Coronary artery (tissue), 2 donors: ENCODE measurements at regions not wholly inside any gene's neighbourhood (a gene's known extent, or its start where the extent isn't known, plus 50 kb on each side); places are given as distances from the start of the nearest gene placed in this dataset.

Experiments used
- DNase-seq: peaks from one replicate; pipeline ENCODE4 v3.0.0-alpha.2; 2017; ENCODE audit warnings: low spot score
- H3K27ac ChIP-seq, 2 donors: fragments of 200-600 bp; sonication (generic); one replicate each; pipeline ENCODE4 v1.5.1; 2016 to 2019
- H3K4me3 ChIP-seq: fragments of 200-600 bp; sonication (generic); 2 replicates; pipeline ENCODE4 v1.5.1; 2016; ENCODE audit warnings: mild to moderate bottlenecking, moderate library complexity
- TF ChIP-seq, protein P1 (sequence below): fragments of 200-600 bp; sonication (generic); IDR thresholded peaks from one replicate; pipeline ENCODE4 v1.5.1; 2019; ENCODE audit warnings: antibody characterized with exemption

DNA sequence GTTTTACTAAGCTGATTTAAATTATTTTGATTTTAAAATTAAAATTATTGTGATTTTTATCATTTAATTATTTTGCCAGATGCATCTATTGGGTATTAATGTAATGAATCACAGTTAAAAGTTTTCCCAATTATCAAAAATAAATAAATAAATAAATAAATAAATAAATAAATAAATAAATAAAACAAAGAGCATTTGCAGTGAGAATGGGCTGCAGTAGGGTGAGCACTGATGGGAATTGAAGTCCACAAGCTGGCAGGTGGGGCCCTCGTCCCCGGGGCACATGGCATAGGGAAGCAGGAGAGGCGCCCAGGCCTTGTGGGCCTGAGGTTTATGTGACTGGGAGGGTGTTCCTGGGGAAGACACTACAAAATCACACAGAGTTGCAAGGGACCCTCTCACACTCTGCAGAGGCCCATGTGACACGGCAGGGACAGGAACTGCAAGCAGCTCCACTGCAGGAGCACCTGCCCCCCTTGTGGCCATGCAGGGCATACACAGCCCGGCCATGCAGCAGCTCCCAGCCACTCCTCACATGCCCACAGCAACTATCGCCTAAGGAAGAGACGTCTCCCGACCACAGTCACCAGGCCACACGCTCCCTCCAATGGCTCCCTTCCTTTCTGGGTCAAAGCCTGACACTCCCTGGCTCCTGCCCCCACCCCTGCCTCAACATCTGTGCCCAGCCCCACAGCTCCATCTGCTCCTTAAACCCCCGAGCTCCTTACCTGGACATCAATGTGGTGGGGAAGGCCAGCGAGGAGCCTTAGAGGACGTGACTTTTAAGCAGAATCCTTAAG is 256.3 kb upstream of the SFSWAP start:
- TF ChIP-seq, protein P1, sequence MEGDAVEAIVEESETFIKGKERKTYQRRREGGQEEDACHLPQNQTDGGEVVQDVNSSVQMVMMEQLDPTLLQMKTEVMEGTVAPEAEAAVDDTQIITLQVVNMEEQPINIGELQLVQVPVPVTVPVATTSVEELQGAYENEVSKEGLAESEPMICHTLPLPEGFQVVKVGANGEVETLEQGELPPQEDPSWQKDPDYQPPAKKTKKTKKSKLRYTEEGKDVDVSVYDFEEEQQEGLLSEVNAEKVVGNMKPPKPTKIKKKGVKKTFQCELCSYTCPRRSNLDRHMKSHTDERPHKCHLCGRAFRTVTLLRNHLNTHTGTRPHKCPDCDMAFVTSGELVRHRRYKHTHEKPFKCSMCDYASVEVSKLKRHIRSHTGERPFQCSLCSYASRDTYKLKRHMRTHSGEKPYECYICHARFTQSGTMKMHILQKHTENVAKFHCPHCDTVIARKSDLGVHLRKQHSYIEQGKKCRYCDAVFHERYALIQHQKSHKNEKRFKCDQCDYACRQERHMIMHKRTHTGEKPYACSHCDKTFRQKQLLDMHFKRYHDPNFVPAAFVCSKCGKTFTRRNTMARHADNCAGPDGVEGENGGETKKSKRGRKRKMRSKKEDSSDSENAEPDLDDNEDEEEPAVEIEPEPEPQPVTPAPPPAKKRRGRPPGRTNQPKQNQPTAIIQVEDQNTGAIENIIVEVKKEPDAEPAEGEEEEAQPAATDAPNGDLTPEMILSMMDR = no peak
- DNase-seq = no peak
- H3K27ac ChIP-seq = no peak overlapping the region
- H3K4me3 ChIP-seq = no peak overlapping the region

DNA sequence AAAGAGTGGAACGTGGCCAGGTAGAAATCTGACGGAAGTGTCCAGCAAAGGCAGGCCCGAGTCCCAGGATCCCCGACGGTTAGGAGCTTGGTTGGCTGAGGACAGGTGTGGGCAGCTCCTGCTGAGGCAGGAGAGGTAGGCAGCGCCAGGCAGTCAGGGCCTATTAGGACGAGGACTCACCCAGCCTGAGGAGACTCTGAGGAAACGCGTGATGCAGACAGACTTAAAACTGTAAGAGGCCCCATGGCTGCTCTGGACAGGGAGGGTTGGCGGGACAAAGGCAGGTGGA is 255.7 kb upstream of the SFSWAP start:
- TF ChIP-seq, protein P1 = no peak
- H3K27ac ChIP-seq = no peak overlapping the region
- DNase-seq = no peak
- H3K4me3 ChIP-seq = no peak overlapping the region

DNA sequence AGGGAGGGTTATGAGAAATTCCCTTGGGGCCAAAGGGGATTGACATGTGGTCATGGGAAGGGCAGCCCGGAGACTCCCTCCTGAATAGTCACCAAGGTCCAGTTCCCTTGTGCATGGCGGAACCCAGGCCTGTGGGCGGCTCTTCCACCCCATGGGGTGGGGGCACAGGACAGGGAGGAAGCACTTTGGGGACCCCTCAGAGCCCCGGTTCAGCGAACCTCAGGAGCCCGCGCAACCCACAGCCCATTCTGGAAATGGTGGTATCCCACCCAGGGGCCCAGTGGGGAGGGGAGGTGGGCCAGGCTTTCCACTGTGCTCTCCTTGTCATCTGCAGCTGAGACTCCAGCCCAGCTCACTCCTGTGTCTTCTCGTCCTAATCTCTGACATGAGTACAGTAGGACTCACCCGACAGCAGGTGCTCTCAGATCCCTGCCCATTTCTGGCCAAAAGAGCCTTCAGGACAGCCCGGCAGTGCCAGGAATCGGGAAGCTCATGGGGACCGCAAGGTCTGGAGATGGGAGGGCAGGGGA is 255.2 kb upstream of the SFSWAP start:
- Histone ChIP-seq H3K27ac (no peak overlapping the region), H3K4me3 (no peak overlapping the region)
- no peak for DNase-seq

DNA sequence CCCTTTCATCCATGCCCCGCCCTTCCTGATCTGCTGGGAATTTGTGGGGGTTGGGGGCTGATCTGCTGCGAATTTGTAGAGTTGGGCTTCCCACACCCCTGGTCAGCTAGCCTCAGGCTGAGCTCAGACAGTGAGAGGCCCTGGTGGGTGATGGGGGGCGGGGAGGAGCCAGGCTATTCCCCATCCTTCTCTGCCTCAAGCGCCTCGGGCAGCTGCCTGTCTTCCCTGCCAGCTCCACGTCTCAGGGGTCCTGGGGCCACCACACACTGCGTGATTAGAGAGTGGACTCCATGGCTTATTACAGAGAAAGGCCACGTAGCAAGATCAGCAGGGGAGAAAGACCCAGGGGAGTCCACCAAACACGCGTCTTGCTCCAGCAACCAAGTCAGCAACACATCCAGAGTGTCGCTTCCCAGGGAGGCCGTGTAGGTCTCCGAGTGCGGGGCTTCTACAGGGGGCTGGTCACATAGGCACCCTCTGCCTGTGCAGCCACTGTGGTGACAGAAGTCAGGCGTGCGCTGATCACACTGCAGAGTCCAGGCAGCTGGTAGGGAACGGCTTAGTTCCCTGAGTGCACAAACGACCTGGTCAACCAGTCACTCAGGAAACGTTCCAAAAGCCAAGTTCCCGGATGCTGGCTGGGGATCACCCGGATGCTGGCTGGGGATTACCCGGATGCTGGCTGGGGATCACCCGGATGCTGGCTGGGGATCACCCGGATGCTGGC is 254.4 kb upstream of the SFSWAP start:
- TF ChIP-seq, protein P1 = no peak
- H3K27ac ChIP-seq = no peak overlapping the region
- no peak for DNase-seq
- no peak overlapping the region for H3K4me3 ChIP-seq

More for the DNA sequence above, 255.2 kb upstream of the SFSWAP start:
- TF ChIP-seq, protein P1 = no peak

DNA sequence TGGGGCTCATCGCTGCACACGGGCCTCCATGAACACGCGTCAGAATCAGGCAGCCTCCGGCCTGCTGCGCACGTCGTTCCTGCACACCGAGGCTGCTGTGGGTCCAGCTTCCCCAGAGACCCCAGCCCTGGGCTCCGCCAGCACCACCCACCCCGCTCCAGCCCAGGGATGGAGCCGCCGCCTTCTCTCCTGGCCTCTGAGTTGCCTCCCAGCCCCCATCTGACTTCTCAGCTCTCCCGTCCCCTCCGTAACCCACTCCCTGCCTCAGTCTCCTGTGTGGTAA is 253.9 kb upstream of the SFSWAP start:
- no peak overlapping the region for H3K4me3 ChIP-seq
- DNase-seq = no peak
- TF ChIP-seq, protein P1 = no peak
- H3K27ac ChIP-seq = no peak overlapping the region

DNA sequence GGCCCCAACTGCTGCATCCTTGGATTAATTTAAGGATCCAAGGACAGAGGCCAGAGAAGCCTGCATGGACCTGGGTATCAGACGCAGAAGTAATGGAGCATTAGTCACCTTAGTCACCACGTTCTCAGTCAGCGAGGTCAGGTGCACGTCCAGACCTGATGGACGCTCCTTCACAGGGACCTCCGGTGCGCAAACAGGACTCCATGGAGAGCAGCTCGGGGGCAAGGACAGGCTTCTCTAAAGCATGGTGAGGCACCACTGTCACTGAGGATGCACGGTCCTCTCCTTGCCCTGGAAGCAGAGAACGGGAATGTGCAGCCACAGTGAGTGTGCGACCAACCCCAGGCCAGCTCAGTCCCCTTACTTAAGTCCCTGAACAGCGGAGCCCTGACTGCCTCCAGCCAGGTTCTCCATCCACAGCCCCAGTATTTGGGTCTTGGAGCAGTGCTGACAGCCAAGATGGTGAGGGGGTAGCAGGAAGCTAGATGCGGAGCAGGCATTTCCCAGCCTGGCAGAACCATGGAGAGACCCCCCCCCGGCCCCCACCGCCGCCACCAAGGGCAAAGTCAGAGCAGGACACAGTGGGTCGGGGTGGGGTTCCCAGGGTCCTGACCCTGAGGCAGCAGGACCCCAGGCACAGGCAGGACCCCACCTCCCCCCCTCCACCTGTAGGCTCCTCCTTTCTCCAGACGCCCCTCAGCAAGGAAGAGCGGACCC is 253.4 kb upstream of the SFSWAP start:
- Histone ChIP-seq H3K4me3 (no peak overlapping the region), H3K27ac (no peak overlapping the region)
- TF ChIP-seq, protein P1 = no peak
- no peak for DNase-seq
